Lung (tissue), 11 donors: ENCODE measurements at regions not wholly inside any gene's neighbourhood (a gene's known extent, or its start where the extent isn't known, plus 50 kb on each side); places are given as distances from the start of the nearest gene placed in this dataset.

Experiments used
- ATAC-seq: fragments of 200-7000 bp; cut with Tn5 transposase; one replicate; pipeline ENCODE4 v1.9.1; 2020; ENCODE audit warnings: moderate number of reproducible peaks; ENCODE audit not compliant: insufficient read depth, low FRiP score
- DNase-seq, 3 donors: peaks; one replicate each; pipeline ENCODE4 v3.0.0-alpha.2; 2013 to 2017
- H3K27ac ChIP-seq, 2 donors: one replicate each; pipeline ENCODE4 v1.5.1; 2013; ENCODE audit warnings: mild to moderate bottlenecking in 2 of 2, moderate library complexity in 2 of 2, control low read depth in 1 of 2, inconsistent platforms in 1 of 2, low read depth in 1 of 2, low read length in 1 of 2
- H3K27me3 ChIP-seq, 3 donors: one replicate each; pipeline ENCODE4 v1.5.1; 2013; ENCODE audit warnings: low read length in 2 of 3; ENCODE audit not compliant: control insufficient read depth in 3 of 3, insufficient read depth in 3 of 3
- H3K36me3 ChIP-seq, 4 donors: one replicate each; pipeline ENCODE4 v1.5.1; 2013; ENCODE audit warnings: low read length in 4 of 4, mild to moderate bottlenecking in 1 of 4, moderate library complexity in 1 of 4; ENCODE audit not compliant: control insufficient read depth in 4 of 4, insufficient read depth in 4 of 4
- H3K4me1 ChIP-seq, 5 donors: one replicate each; pipeline ENCODE4 v1.5.1; 2013; ENCODE audit warnings: low read length in 5 of 5, mild to moderate bottlenecking in 2 of 5, moderate library complexity in 1 of 5; ENCODE audit not compliant: control insufficient read depth in 5 of 5, insufficient read depth in 5 of 5
- H3K4me3 ChIP-seq: one replicate; pipeline ENCODE4 v1.5.1; 2013; ENCODE audit warnings: mild to moderate bottlenecking, control low read depth, moderate library complexity
- H3K9ac ChIP-seq, 2 donors: one replicate each; pipeline ENCODE4 v1.5.1; 2013; ENCODE audit warnings: low read length in 2 of 2, control low read depth in 1 of 2; ENCODE audit not compliant: insufficient read depth in 1 of 2
- H3K9me3 ChIP-seq, 4 donors: one replicate each; pipeline ENCODE4 v1.5.1; 2013; ENCODE audit warnings: low read length in 3 of 4, mild to moderate bottlenecking in 1 of 4, moderate library complexity in 1 of 4; ENCODE audit not compliant: control insufficient read depth in 4 of 4, insufficient read depth in 3 of 4
- CTCF ChIP-seq: IDR thresholded peaks from 2 replicates; pipeline ENCODE4 v1.5.1; 2012; ENCODE audit warnings: mild to moderate bottlenecking; ENCODE audit errors: control extremely low read depth, extremely low read depth
- WGBS, 2 donors: extraction: QIAGEN DNeasy Blood & Tissue Kit; methylation state at CpG; one replicate each; pipeline ENCODE4 v1.1.7; 2013; 5-methylcytosine and 5-hydroxymethylcytosine counted together
- donor health status: control.
- donor health status: control.
- donor health status: Bipolar disorder and iron deficiency.
- donor health status: healthy.
- donor health status: DM: yes; HTN: yes; CAD: no.

GRCh38 chr2:125582516-125582915 lies 1073.4 kb upstream of the GYPC start:
- no peak for TF ChIP-seq CTCF
- H3K9ac ChIP-seq = no peak overlapping the region
- 25 to 33% methylated on average over 1 of the region's 1 CpG for WGBS, 2 donors
- DNase-seq = no peak
- no peaks in the 10 kb centered on the region for H3K36me3 ChIP-seq
- no peaks in the 10 kb centered on the region for H3K4me1 ChIP-seq
- H3K27me3 ChIP-seq = no peaks in the 10 kb centered on the region
- no peak overlapping the region for H3K4me3 ChIP-seq
- H3K27ac ChIP-seq = no peak overlapping the region
- no peak for ATAC-seq
- no peaks in the 10 kb centered on the region for H3K9me3 ChIP-seq

GRCh38 chr2:125584732-125585131 lies 1071.2 kb upstream of the GYPC start:
- H3K27ac ChIP-seq = no peak overlapping the region
- ATAC-seq = no peak
- no peak overlapping the region for H3K4me3 ChIP-seq
- H3K9ac ChIP-seq = no peak overlapping the region
- no peaks in the 10 kb centered on the region for H3K9me3 ChIP-seq
- no peak for DNase-seq
- H3K36me3 ChIP-seq = no peaks in the 10 kb centered on the region
- H3K4me1 ChIP-seq = no peaks in the 10 kb centered on the region
- 72 to 74% methylated on average over 1 of the region's 1 CpG for WGBS, 2 donors
- TF ChIP-seq CTCF = no peak
- H3K27me3 ChIP-seq = no peaks in the 10 kb centered on the region

- Histone ChIP-seq H3K9ac (no peak overlapping the region), H3K4me3 (no peak overlapping the region), H3K9me3 (no peaks in the 10 kb centered on the region), H3K4me1 (no peaks in the 10 kb centered on the region), H3K27ac (no peak overlapping the region), H3K27me3 (no peaks in the 10 kb centered on the region), H3K36me3 (no peaks in the 10 kb centered on the region)
- no peak for TF ChIP-seq CTCF
- no peak for DNase-seq
- no peak for ATAC-seq
- 83 to 85% methylated on average over 1 of the region's 1 CpG for WGBS, 2 donors
Measured at GRCh38 chr2:125588780-125589179, 1067.2 kb upstream of the GYPC start.

GRCh38 chr2:125591954-125592353 lies 1064.0 kb upstream of the GYPC start:
- Histone ChIP-seq H3K27ac (no peak overlapping the region), H3K4me3 (no peak overlapping the region), H3K9ac (no peak overlapping the region), H3K27me3 (no peaks in the 10 kb centered on the region), H3K36me3 (no peaks in the 10 kb centered on the region), H3K9me3 (no peaks in the 10 kb centered on the region), H3K4me1 (no peaks in the 10 kb centered on the region)
- WGBS, 2 donors = 64 to 74% methylated on average over 4 of the region's 4 CpGs
- no peak for DNase-seq
- no peak for ATAC-seq
- TF ChIP-seq CTCF = no peak
